OCI-LY1 (cell line): ENCODE measurements at regions not wholly inside any gene's neighbourhood (a gene's known extent, or its start where the extent isn't known, plus 50 kb on each side); places are given as distances from the start of the nearest gene placed in this dataset.

Experiments used
- H2AFZ ChIP-seq: fragments of 200-600 bp; sonication (generic), shearing (Covaris generic); 2 replicates; pipeline ENCODE4 v1.6.0; 2014; ENCODE audit warnings: antibody characterized with exemption, mild to moderate bottlenecking, low read length
- H3F3A ChIP-seq: fragments of 200-600 bp; sonication (generic), shearing (Covaris generic); 2 replicates; pipeline ENCODE4 v1.6.0; 2014; ENCODE audit warnings: mild to moderate bottlenecking, antibody characterized with exemption, low read length, moderate library complexity; ENCODE audit not compliant: insufficient read depth
- H3K27ac ChIP-seq: fragments of 200-600 bp; sonication (generic); 2 replicates; pipeline ENCODE4 v1.5.1; 2014; ENCODE audit warnings: low read length, mixed run types, mild to moderate bottlenecking, low read depth; ENCODE audit not compliant: poor library complexity, severe bottlenecking
- H3K27me3 ChIP-seq: fragments of 200-600 bp; sonication (generic); 2 replicates; pipeline ENCODE4 v1.6.0; 2014; ENCODE audit warnings: antibody characterized with exemption, mild to moderate bottlenecking, low read length, moderate library complexity; ENCODE audit not compliant: insufficient read depth
- H3K36me3 ChIP-seq: fragments of 200-600 bp; sonication (generic); 2 replicates; pipeline ENCODE4 v1.6.1; 2014; ENCODE audit warnings: mild to moderate bottlenecking, antibody characterized with exemption, low read length, moderate library complexity, mixed read lengths; ENCODE audit not compliant: insufficient read depth
- H3K4me1 ChIP-seq: fragments of 200-600 bp; sonication (generic); 2 replicates; pipeline ENCODE4 v1.5.1; 2014; ENCODE audit warnings: mild to moderate bottlenecking, low read length, moderate library complexity; ENCODE audit not compliant: insufficient read depth, severe bottlenecking
- H3K4me2 ChIP-seq: fragments of 200-600 bp; sonication (generic), shearing (Covaris generic); 2 replicates; pipeline ENCODE4 v1.6.1; 2014; ENCODE audit warnings: low read length
- H3K4me3 ChIP-seq: fragments of 200-600 bp; sonication (generic); 2 replicates; pipeline ENCODE4 v1.5.1; 2014; ENCODE audit warnings: low read length, low read depth, mild to moderate bottlenecking, mixed read lengths; ENCODE audit not compliant: poor library complexity, severe bottlenecking
- H3K79me2 ChIP-seq: fragments of 200-600 bp; shearing (Covaris generic); 2 replicates; pipeline ENCODE4 v1.6.1; 2016; ENCODE audit warnings: mixed run types, low read length, mixed read lengths; ENCODE audit not compliant: insufficient read depth
- H3K9ac ChIP-seq: fragments of 200-600 bp; sonication (generic), shearing (Covaris generic); 2 replicates; pipeline ENCODE4 v1.6.1; 2014; ENCODE audit warnings: mild to moderate bottlenecking, low read length, mixed read lengths
- H3K9me2 ChIP-seq: fragments of 200-600 bp; sonication (generic), shearing (Covaris generic); 2 replicates; pipeline ENCODE4 v1.6.1; 2014; ENCODE audit warnings: low read depth, mild to moderate bottlenecking, low read length, mixed read lengths
- H3K9me3 ChIP-seq: fragments of 200-600 bp; shearing (Covaris generic); 2 replicates; pipeline ENCODE4 v1.6.1; 2014; ENCODE audit warnings: low read length, mixed read lengths
- H4K20me1 ChIP-seq: fragments of 200-600 bp; sonication (generic), shearing (Covaris generic); 2 replicates; pipeline ENCODE4 v1.6.0; 2016; ENCODE audit warnings: mild to moderate bottlenecking, low read length; ENCODE audit not compliant: insufficient read depth
- CTCF ChIP-seq: fragments of 200-600 bp; sonication (generic), shearing (Covaris generic); IDR thresholded peaks from 2 replicates; pipeline ENCODE4 v1.5.1; 2017; ENCODE audit warnings: mild to moderate bottlenecking, antibody characterized with exemption, low read length, moderate library complexity, mixed read lengths
- EZH2 ChIP-seq: fragments of 200-600 bp; sonication (generic), shearing (Covaris generic); IDR thresholded peaks from 2 replicates; pipeline ENCODE4 v1.8.0; 2017; ENCODE audit warnings: borderline replicate concordance, mixed run types, mild to moderate bottlenecking, antibody characterized with exemption, low read length, moderate library complexity, mixed read lengths

GRCh38 chr2:42846026-42846425 is 53.6 kb upstream of the HAAO start:
- no peaks in the 10 kb centered on the region for H3K9me2 ChIP-seq
- peaks cover 3% of the 10 kb centered on the region; the same call in 1 of the 2 replicates for H3K27me3 ChIP-seq
- H3K9me3 ChIP-seq: no peaks in the 10 kb centered on the region
- H2AFZ ChIP-seq: no peak overlapping the region
- no peak overlapping the region for H3K27ac ChIP-seq
- H3F3A ChIP-seq: no peaks in the 10 kb centered on the region
- no peak overlapping the region for H3K4me2 ChIP-seq
- H3K79me2 ChIP-seq: no peaks in the 10 kb centered on the region
- no peak for TF ChIP-seq EZH2
- TF ChIP-seq CTCF: no peak
- H3K9ac ChIP-seq: no peak overlapping the region
- no peaks in the 10 kb centered on the region for H3K36me3 ChIP-seq
- no peaks in the 10 kb centered on the region for H4K20me1 ChIP-seq
- no peaks in the 10 kb centered on the region for H3K4me1 ChIP-seq
- H3K4me3 ChIP-seq: no peak overlapping the region

- H3K9ac ChIP-seq: no peak overlapping the region
- no peaks in the 10 kb centered on the region for H3K9me2 ChIP-seq
- H2AFZ ChIP-seq: no peak overlapping the region
- H3F3A ChIP-seq: no peaks in the 10 kb centered on the region
- TF ChIP-seq CTCF: no peak
- no peak for TF ChIP-seq EZH2
- H3K4me3 ChIP-seq: no peak overlapping the region
- H3K27ac ChIP-seq: no peak overlapping the region
- H3K4me2 ChIP-seq: no peak overlapping the region
- H3K36me3 ChIP-seq: no peaks in the 10 kb centered on the region
- no peaks in the 10 kb centered on the region; the same call in 1 of the 2 replicates for H3K27me3 ChIP-seq
- no peaks in the 10 kb centered on the region for H3K4me1 ChIP-seq
- H4K20me1 ChIP-seq: no peaks in the 10 kb centered on the region
- no peaks in the 10 kb centered on the region for H3K79me2 ChIP-seq
- H3K9me3 ChIP-seq: no peaks in the 10 kb centered on the region
These were observed 52.8 kb upstream of the HAAO start for GRCh38 chr2:42844901-42845821.

- no peaks in the 10 kb centered on the region for H3K4me1 ChIP-seq
- no peaks in the 10 kb centered on the region for H4K20me1 ChIP-seq
- H3K79me2 ChIP-seq: no peaks in the 10 kb centered on the region
- H3K9me2 ChIP-seq: no peaks in the 10 kb centered on the region
- no peak overlapping the region for H3K4me2 ChIP-seq
- no peaks in the 10 kb centered on the region for H3F3A ChIP-seq
- H3K27ac ChIP-seq: no peak overlapping the region
- TF ChIP-seq CTCF (no peak), EZH2 (no peak)
- H3K36me3 ChIP-seq: no peaks in the 10 kb centered on the region
- H3K9me3 ChIP-seq: no peaks in the 10 kb centered on the region
- no peak overlapping the region for H3K4me3 ChIP-seq
- H3K9ac ChIP-seq: no peak overlapping the region
- no peaks in the 10 kb centered on the region; the same call in 1 of the 2 replicates for H3K27me3 ChIP-seq
- no peak overlapping the region for H2AFZ ChIP-seq
These were observed 52.0 kb upstream of the HAAO start for GRCh38 chr2:42844366-42844765.
